GM19438 (cell line): ENCODE measurements at regions not wholly inside any gene's neighbourhood (a gene's known extent, or its start where the extent isn't known, plus 50 kb on each side); places are given as distances from the start of the nearest gene placed in this dataset.
A peak's percentile ranks its signal among the peaks of the same experiment; 100 is the strongest.

ENCODE experiments used
- ATAC-seq: cut with Tn5 transposase; IDR thresholded peaks from one replicate; pipeline ENCODE4 v1.9.1; 2021; ENCODE audit warnings: low read depth; ENCODE audit not compliant: unreplicated experiment

DNA sequence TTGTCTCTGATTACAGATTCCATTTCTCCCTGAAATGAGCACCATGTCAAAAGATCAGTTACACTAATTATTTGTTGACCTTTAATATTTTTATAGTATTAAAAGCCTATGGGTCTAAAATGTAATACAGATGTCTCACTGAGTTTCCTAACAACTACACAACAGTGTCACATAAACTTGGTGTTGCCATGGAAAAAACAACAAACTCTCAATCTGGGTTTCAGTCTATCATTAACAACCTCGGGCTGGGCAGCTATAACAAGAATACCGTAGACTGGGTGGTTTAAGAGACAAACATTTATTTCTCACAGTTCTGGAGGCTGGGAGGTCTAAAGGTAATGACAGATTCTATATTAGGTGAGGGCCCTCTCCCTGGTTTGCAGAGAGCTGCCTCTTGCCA is 407.1 kb downstream of the HNRNPD start:
- no peak for ATAC-seq

DNA sequence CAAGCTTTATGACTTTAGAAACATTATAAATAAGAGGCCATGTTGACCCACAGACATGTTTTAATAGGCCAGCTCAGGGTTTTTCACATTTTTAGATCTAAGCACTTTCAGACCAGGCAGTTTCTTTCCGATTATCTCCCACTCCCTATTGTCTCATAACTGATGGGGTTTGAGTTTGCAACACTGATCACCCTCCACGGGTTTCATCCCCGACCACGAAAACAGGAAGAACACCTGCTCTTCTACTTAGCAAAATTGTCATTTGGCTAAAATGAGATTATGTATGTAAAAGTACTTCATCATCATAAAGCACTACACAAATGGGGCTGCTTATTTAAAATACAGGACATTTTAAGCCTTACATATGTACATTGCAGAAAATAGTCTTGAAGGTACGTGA is 407.9 kb downstream of the HNRNPD start:
- ATAC-seq, result no peak

DNA sequence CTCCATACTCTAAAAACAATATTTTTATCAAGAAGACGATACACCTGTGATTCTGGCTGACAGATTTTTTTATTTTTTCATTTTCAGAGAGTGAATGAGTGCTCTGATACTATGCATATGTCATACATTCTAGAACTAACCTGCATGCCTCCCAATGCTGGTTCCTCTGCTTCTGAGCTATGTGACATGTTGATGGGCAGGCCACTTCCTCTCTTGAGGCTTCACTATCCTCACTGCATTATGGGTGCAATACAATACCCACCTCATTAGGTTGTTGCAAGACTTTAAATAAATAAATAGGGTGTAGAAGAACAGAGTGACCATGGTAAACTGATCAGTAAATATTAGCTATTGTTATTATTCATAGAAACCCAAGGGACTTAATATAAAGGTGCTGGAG is 408.3 kb downstream of the HNRNPD start:
- ATAC-seq, result no peak

DNA sequence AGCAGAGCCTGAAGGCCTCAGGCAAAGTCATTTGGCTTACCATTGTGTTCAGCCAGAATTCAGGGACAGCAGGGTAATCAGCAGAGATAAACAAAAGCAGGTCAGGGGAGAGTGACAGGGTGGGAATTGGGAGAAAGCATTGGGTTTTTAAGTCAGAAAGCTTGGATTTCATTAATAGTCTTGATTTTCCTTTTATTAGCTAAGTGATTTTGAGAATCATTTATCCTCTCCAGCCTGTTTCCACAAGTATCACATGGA is 410.1 kb downstream of the HNRNPD start:
- no peak for ATAC-seq

DNA sequence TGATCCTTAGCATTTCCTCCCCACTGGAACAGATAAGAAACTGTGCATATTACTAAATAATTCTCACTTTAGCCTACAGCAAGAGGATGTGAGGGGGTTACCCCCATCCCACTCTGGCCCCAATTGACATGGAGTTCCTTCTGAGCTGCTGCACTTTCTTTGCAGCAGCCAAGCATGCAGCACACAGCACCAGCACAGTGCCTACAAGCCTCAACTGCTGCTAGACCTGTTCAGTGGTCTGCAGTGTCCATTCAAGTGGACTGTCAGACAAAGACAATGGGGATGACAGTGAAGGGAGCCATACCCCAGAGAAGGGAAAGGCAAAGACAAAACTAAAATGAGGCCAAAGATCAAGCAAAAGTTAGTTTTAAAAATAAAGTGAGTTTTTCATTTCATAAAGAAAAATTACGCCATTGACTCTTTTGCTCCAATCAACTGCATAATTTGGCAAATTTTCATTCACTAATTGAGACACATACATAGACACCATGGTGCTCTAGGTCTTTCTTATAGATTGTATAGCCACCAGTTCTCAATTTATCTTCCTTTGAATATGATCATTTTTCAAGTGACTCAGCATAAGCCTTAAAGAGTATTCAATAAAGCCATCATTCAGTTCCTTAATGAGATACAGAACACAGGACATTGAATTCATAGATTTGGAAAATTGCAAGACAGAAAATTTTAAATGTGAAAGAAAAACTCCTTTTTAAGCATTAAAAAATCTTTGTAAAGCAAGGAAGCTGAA is 410.6 kb downstream of the HNRNPD start:
- no peak for ATAC-seq

DNA sequence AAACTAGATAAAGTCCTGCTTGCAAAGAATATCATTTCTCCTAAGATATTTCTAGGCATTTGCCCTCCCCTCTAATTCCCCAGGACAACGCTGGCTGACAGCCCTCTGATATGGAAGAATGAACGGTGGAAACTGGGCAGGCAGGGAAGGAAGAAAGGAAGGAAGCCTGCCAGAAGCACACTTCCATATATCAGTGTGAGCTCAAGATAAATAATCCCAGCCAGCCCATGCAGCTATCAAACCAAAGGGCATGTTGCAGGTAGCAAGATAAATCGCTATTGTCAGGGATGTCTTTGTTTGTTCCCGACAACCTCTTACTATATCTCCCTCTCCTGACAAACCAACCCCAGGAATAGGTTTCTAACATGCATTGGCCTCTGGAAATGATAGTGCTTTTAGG is 412.8 kb downstream of the HNRNPD start:
- ATAC-seq, result no peak

DNA sequence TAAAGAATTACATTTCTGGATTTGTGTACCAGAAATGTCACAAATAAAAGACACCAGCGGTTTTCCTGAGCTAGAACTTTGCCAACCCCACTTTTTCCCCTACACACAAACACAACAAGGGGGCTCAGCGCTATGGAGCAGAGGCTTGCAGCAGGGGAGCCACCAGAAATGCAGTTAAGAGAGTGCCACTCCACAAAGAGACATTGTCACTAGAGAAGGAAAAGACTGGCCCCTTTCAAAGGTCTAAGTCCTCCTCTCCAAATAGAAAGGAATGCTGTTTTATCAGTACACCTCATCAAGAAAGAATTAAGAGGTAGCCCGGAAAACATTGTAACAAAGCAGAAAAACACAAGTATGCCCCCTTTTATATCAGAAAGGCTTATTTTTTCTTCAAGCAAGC is 419.5 kb downstream of the HNRNPD start:
- no peak for ATAC-seq

DNA sequence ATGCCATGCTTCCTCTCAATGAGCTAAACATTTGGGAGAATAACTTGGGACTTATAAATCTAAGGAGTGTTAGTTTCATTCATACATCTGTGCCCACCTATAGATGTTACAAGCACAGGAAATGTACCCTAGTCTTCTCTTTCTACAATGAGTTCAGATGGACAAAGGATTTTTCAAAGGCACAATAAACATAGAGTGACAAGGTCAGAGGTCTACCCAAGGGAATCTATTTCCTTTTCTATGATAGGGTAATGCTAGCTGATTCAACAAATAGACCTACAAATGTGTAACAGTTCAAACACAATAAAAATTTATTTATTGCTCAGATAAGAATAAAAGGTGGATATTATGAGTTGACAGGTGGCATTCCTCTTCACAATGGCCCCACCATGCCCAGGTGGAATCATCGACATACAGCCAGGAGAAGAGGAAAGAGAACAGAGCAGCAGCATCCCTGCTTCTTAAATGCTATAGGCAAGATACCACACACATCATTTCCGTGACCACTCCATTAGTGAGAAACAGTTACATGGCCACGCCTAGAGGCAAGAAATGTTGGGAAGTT is 421.8 kb downstream of the HNRNPD start:
- ATAC-seq, result no peak

DNA sequence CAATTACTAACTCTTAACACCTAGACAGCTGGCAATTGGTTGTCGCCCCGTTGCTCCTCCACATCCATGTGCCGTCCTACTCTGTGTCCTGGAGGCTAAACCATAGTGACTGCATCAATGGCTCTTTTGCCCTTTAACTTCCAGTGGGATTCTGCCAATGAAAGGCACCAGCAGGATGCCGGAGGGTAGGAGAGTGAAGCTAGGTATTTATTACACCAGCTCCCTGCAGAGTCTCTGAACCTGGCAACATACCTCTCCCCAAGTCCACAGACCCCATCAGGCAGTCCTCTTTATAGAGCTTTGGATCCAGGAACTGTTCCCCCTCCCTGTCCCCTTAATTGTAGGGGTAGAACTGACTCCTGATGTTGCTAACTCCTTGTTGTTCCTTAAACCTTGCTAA is 426.8 kb downstream of the HNRNPD start:
- ATAC-seq, result no peak

DNA sequence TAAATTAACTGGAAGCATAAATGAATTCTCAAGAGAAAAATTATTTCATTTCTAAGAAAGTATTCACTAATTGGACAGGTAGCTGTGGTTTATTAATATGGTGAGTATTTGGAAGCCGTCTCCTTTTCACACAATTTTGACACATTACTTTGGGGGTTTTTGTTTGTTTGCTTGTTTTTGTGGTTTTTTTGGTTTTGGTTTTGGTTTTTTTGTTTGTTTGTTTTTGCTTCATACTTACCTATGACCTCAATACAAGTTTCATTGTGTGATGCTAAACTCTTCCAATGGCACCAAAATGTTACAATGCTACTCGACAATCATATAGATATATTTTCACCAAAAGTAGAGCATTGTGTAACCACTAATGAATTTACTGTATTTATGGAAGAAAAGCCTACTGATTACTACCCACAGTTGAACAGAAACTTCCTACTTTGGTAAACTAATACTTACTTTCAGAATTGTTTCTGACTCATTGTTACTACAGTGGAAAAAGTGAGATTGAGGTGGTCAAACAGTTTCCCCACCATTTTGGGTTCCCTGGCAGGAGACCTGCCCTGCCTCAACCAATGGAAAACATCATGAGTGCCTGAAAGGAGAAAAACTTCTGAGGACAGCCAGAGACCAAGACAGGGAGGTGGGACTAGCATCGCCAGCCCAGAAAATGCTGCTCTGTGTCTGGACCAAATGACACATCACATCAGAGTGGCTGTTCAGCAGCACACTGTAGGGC is 443.1 kb downstream of the HNRNPD start:
- ATAC-seq, result no peak

DNA sequence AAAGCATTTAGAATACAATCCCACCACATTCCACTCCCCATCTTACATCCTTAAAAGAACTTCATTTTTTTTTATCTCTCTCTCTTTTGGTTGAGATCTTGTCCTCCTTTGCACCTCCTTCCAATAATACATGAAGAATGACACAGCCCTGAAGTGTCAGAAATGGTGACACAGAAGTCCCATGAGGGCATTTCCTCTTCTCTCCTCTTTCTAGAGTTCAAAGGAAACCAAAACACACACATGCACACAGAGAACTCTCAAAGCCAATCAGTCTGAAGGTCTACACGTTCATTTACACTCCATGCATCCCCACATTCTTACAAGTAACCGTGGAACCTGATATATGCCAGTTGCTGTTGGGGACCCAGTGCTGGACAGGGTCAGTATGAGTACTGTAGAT is 450.7 kb downstream of the HNRNPD start:
- no peak for ATAC-seq

DNA sequence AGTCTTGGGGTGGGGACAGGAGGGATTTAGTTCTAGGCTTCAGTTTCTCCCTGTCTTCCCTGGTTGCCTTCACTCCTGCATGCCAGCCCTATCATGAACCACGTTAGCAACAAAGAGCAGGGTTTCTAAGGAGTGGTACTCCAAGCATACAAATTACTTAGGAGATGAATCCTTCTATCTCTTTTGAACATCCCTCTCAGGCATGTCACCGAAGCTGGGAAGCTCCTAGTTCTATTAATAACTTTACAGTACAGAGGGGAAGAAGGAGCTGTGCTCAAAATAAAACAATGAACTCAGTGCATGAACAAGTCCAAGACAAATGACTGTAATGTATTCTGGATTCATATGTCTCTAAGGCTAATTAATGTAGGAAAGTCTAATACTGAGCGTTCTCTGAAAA is 450.6 kb upstream of the RASGEF1B start:
- no peak for ATAC-seq

DNA sequence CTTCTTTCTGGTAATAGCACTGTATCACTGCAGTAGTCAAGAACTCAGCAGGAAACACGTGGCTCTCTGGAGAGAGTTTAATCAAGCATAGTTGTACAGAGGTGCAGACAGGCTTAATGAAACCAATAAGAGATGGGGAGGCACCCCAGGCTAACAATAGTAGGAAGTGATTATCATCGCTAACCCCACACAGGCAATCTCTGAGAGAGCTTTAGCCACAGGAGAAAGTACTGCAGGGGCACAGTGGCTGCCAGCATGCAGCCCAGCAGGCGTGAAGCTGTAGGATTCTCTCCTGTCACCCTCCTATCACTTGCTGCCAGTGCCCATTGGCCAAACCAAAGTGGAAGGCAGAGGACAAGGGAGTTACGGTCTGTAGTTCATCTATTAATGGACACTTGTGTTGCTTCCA is 450.0 kb upstream of the RASGEF1B start:
- peak; percentile 49 for ATAC-seq

DNA sequence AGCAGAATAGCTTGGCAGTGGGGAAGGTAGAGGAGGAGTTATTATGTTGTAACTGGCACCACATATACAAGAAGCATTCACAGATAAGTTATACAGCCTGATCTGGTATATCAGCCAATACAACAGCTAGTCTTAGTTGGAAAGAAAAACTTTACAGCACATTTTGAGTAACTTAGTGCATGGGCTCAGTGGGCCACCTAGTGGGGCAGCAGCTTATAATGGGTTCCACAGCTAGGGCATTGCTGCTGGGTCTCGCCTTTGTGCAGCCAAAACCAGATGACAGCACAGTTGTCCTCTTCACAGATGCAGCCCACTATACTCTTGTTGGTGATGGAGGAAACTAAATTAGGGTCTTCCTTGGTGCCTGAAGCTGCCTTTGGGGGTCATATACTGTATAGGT is 448.1 kb upstream of the RASGEF1B start:
- no peak for ATAC-seq

DNA sequence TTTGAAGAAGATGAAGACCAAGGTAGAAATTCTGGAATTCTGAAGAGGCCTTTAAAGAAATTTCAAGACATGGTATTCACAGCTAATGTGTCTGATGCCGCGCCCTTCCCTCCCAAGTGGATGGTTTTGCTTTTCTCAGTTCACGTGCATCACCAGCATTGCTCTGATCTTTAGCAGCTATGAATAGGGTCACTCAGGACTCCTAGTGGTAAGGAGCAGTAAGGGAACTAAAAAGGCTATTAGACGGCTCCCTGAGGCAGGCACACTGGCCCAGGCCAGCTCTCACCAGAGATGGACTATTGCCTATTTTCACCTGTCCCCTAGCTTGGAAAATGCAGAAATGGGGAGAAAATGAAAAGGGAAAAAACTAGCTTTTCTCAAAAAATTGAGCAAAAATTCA is 447.5 kb upstream of the RASGEF1B start:
- ATAC-seq, result peak; percentile 84

DNA sequence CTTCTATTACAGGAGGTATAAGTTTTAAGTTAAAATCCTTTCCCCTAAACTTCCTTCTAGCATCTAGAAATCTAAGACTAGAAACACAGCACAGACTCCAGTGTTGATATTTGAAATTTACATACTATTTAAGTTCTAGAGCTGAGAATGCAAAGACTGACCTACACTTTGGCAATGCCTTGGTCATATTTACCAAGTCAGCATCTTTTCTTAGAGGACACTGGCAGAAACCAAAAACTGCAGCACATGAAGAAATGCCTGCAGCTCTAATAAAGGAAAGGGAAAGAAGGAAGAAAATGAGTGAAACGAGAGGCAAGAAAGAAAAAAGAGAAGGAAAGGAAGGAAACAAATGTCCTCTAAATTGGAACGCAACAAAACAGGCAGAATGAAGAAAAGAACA is 443.7 kb upstream of the RASGEF1B start:
- ATAC-seq, result no peak

DNA sequence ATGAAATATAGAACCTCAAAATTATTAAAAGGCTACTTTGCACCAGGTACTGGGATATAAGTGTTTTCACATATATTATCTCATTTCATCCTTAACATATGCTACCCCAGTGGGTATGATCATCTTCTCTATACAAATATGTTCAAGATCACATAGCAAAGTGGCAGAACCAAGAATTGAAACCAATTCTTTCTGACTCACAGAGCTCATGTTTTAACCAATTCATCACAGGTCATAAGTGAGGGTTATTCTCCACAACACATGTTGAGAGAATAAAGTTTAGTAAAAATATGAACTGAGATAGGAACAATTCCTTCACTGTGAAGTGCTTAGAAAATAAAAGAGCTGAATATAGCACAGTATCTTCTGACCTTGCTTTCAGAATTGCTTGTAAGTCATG is 442.9 kb upstream of the RASGEF1B start:
- ATAC-seq, result no peak

DNA sequence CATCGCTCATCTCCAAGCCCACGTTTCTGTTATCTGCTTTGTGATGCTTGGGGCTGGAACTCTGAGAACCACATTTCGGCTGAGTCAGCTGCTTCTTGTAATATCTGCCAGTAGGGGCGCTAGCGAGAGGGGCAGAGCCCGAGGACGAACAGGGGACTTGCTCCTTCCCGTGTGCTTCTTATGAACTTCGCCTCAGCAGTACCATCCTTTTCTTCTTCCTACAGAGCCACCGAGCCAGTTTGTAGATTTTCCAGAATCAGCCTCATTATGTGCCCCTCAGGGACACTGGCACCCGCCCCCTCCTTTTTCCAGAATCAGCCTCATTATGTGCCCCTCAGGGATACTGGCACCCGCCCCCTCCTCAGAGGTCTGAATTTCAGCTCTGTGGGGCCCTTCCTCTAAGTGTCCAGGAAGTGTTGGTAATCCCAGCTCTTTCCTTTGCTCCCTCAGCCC is 441.7 kb upstream of the RASGEF1B start:
- peak; percentile 78 for ATAC-seq

DNA sequence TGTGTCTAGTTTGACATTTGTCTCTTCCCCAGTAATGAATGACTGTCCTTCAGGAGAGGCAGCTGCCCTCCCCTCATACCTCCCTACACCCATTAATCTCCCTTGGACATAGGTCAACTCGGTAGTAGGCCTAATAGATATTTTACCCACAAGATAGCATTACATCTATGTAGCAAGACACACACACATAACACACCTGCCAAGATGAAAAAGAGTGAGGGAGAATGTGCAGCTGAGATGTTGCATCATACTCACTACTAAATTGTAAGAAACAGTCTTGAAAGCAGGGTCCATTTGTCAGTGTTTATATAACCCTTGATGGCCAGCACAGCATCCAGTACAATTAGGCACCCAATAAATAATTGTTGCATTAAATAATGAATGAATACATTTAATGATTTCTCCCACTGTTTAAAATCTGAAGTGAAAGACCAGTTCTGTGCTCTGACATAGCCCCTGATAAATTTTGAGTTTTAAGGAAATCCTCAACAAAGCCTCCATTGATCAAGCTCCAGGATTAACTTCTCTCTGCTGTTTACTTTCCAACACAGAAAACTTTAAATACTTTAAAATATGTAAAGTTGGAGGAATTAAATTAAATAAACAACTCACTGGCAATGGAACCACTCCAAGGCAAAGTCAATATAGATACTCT is 440.8 kb upstream of the RASGEF1B start:
- no peak for ATAC-seq

DNA sequence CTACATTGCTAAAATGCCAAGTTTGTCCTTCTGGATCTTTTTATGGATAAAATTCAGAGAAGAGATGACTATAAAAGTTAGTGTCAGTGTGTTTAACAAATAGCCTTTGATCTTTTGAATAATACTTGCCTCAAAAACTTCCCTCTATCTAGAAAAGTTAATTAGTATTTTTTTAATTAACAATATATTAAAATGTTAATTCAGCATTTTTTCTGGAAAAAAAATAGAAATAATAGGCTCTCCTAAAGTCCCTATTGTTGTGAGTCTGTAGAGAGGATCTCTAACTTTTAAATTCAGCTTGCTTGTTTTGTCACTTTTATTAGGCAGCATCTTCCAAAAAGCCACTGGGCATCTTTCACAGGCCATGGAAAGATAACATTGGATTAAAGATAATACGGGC is 435.2 kb upstream of the RASGEF1B start:
- no peak for ATAC-seq

DNA sequence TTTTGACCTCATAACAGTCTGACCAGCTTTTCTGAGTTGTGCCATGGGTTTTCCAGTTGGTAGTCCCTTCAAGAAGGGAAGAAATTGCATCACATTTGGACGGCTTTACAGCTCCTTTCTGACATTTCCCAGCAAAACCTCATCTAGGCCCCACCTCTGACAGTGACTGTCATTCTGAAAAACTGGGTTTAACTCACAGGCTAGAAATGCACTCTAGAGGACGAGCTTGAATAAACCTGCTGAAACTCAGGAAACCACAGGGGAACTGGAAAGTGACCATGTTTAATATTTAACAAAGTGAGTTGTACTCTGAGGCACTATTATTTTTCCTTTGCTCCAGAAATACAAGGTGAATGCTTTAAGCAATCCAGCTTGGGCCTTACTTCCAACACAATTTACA is 434.3 kb upstream of the RASGEF1B start:
- peak; percentile 99 for ATAC-seq

DNA sequence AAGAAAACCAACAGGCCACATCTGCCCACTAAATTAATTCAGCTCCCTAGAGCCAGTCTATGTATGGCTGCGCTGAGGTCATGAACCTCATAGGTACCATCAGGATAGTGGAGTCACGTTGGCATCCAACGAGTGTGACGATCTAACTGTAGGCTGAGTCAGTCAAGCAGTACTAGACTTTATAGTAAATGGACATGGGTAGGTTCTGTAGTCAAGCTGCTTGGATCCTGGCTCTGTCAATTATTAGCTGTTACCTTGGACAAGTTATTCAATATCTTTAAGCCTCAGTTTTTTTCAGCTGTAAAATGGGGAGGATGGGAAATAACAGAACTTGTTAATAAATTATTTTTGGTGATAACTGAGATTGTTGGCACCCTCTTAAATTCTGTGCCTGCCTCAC is 432.4 kb upstream of the RASGEF1B start:
- no peak for ATAC-seq
